ENCODE measurements at regions not wholly inside any gene's neighbourhood (a gene's known extent, or its start where the extent isn't known, plus 50 kb on each side); places are given as distances from the start of the nearest gene placed in this dataset.

DNA sequence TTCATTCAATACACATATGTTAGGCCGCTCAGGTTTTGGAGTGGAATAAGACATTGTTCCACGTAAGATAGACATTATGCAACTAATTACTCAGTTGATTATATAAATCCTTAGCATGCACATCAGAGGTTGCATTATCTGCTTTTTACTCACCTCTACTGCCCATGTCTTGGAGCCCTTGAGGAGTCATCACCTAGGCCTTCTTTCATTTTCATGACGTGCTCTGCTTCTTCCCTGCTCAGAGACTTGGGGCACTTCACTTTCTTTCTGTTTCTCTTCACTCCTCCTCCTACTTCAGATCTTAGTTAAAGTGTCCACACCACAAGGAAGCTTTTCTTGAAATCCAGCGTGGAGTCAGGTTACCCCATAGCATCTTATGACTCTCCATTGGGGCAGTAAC, 241.1 kb downstream of the TLR4 start:
- no peak for DNase-seq

DNA sequence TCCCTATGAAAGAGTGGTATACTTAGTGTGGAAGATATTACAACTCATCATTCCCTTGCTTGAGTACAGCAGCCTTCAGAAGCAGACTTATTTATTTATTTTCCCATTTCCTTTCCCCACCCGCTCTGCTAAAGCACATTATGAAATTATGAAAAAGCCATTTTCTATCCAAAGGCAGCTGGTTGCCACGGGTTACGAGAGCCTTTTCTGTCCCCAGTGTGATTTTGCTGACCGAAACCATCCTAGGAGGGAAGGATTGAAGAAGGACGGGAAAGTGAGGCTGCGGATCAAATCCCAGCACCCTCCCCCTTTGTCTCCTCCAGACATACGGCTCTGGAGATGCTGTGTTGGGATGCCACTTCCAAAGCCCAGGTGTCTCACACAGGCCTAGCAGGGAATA, 246.9 kb downstream of the TLR4 start:
- DNase-seq: no peak

DNA sequence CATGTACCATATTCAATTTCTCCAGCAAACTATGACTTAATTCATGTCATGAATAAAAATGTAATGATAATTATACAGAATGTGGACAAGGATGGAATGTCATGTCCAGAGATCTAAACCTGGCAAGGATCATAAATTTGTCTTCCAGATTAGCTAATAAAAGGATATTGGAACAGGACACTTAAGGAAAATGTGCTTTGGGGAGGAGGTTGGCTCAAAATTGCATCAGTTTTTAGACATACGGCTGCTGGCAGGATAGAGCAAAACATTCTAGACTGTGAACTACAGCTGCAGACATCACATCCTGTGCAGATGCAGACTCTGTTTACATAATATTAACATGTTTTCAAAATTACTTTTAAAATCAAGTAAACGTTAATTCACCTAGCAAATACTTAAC, 248.4 kb downstream of the TLR4 start:
- no peak for DNase-seq

DNA sequence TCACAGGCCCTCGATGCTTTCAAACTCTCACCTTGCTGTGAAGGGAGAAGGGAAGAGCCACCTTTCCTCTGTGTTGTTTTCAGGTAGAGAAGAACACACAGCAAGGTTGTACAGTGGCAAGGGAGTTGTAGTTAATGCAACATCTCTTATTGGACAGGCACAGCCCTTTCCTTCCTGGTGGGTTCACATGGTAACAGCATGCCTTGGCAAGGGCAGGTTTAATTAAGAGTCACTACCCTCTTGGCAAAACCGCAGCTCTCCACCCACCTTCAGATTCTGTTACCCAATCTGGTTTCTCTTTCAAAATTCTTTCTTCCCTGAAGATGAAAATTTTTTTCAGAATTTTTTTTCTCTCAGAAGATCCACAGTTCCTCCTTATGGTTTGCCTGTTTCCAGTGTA, 253.1 kb downstream of the TLR4 start:
- no peak for DNase-seq

DNA sequence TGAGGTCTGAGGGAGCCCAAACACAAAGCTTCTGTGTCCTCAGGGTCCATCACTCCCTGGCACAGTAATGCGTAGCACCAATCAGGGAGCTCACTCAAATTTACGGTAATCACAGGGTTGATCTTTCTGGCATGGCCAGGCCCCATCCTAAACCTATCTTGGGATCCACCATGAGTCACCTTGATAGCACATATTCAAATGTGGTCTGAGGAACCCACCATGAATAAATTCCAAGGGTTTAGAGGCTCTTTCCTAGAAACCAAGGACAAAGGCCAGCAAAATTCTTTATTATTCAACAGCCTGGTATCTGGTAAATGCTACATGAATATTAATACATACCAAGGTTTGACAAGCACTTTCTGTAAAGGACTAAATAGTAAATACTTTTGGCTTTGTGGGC, 254.5 kb downstream of the TLR4 start:
- no peak for DNase-seq

DNA sequence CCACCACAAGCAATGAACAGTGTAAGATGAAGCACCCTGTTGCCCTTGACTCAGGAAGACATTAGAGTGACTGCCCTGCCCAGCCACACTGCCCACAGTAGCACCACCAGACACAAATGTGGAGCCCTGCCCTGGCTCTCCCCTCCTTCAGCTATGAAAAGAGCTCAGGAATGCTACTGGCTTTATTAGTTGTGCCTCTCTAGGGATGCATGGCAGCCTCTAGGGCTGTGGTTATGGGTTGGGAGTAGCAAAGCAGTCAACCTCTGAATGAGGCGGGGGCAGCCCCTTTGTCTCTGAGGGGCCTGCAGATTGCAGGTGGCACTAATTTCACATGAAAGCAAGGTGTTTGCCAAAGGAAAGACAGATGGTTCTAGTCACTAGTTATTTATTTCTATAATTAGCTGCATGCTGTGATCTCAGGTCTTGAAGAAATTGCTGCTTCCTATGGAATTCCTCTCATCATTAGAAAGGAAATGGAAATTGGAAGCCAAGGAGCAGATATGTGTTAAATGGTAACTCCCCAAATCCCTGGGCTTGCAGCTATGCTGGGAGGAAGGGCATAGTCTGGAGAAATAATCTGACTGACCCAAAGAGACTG, 259.4 kb downstream of the TLR4 start:
- no peak for DNase-seq

DNA sequence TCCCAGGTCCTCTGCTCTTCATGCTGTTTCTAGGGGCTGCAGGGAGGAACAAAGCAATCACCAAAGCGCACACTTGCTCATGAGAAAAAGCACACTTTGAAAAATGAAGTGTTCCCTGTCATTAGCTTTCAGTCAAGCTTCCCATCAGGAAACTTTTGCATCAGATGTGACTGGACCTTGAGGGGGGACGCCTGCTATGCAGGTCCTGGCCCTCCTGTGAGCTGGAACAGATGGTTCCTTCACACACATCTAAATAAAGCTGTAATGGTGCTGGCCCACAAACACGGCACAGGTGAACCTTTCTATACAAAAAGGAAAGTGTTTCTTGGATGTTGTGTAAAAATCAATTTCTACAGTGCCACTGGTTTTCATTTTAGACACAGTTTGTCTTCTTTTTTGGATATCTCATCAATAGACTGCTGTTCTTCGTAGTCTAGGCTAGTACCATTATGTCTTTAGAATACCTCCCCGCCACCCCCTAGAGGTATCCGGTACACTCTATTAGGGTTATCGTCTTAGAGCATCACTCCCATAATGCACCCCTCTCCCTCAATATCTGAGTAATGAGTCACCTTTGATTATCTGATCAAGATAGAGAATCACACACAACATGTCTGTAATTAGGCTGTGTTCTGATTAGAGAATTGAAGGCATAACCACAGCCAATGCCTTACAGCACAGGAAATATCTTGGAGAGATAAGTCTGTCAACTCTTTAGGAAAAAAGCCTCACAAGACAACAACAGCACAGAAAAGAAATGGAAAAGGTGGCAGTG, 266.3 kb downstream of the TLR4 start:
- DNase-seq: no peak

DNA sequence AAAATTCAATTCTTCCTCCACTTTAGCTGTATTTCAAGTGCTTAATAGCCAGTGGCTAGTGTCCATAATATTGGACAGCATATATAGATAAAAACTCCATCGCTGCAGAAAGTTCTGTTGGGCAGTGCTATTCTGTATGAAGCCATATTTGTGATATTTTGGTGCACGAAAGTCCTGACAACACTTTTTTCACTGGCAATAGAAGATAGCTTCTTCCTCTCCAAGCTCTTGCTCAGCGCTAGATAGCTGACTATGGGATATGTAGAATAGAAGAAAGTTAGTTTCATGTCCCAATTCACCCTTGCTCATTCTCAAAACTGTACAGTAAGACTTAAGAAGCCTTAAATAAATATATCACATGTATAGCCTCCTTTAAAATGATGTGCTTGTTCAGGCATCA, 269.9 kb downstream of the TLR4 start:
- no peak for DNase-seq

DNA sequence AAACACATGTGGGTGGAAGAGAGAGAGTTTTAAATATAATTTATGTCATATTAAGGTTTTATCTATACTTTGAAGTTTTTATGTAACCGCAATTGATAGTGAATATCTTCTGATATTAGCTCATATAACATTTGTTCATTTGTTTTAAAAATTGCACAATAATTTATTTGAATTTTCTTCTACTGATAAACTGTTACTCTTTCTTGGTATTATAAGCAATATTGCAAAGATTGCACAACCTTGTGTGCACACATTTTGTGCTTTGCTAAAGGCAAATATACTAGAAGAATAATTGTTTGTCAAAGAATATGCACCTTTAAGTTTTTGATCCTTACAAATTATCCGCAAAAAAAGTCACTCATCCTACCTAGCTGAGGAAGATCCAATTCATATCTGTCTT, 275.7 kb downstream of the TLR4 start:
- no peak for DNase-seq

DNA sequence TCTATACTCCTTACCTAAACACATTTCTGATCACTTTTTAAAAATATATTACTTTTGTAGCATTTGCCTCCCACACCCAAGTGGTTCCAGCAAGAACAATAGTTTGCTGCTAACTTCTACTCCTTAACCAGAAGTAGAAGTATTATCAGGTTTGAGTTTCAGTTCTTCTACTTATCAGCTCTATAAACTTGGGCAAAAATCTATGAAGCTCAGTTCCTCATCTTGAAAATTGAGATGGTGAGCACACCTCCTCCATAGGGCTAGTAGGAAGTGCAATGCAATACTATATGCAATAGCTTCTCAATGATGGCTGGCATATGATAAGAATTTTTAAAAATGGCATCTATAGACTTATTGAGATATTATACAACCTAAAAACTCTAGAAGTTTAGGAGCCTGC, 283.7 kb downstream of the TLR4 start:
- no peak for DNase-seq

DNA sequence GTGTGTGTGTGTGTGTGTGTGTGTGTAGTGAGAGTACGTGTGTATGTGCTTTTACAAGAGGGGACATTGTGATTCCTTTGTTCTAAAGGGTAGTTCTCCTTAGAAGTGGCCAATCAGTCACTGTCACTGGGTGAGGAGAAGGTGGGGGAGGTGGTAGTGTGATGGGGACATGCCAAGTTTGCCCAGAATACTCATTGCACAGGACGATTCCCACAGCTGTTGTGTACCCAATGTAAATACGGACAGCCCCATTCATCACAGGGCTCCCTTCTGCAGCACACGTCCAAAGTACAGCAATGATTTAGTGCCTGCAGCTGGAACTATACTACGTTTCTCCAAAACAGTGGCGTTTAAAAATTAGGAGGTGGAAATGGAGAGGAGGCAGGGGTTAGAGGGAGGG, 287.8 kb downstream of the TLR4 start:
- no peak for DNase-seq

DNA sequence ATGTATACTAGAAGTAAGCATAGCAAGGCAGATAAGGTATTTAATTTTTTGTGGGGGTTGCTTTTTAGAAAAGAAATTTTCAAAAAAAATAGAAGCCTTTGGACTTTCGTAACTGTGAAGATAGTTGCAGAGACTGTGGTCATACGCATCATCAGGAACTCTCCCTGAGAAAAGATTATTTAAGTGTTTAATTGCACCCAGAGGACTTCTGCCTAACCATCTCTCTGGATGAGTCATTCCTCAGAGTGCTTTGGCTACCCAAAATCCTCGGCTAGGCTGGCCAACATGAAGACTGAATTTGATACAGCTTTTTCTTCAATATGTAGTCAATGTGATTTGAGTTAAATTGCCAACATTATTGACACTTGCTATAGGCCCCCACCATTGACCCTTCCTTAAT, 296.4 kb downstream of the TLR4 start:
- no peak for DNase-seq

DNA sequence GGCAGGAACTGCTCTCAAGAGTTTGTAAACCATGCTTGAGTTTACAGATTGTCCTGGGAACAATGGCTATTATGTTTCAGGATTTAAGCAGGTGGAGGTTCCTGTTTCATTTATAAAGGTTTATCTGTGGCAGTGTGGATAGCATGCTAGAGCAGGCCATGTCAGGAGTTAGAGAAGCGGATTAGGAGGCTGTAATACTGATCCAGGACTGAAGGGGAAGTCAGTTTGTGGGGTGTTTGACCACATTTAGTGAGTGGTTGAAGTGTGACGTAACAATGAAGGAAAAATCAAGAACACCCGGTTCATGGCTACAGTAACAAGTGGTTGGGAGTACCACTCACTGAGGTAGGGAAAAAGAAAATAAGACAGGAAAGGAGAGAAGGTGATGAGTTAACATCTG, 299.0 kb downstream of the TLR4 start:
- no peak for DNase-seq

DNA sequence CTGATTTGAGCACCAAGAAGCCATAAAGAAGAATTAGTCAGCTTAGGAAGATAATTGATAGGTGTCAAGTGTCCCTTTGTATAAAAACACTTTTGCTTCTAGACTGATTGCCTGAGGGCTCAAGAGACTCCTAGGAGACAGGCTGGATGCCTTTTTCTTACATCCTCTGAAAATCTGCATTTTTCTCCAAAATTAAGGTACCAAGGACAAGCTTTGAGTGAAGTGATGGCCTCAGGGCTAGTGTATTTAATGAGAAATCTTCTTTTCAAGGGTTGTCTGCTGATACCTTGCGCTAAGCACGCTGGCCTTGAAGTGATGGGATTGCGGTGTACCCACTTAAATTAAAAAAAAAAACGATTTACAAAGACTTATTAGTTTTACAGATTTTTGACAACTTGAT, 304.0 kb downstream of the TLR4 start:
- DNase-seq: no peak

DNA sequence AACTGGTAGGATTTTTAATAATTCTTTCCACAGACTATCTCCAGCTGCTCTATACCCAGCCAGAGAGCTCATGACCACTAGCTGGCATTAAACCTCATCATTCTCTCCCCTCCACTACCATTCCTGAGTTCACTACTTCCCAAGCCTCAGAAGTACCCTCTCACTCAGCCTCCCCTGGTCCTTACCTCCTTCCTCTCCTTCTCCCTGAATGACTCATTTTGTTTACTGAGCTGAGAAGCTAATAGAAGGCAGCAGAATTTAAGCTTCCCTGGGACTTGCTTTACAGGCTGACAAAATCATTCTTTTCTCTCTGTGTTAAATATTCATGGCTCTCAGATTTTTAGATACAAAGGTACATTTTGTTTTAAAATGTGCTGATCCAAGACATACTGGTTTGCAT, 305.4 kb downstream of the TLR4 start:
- DNase-seq: no peak

DNA sequence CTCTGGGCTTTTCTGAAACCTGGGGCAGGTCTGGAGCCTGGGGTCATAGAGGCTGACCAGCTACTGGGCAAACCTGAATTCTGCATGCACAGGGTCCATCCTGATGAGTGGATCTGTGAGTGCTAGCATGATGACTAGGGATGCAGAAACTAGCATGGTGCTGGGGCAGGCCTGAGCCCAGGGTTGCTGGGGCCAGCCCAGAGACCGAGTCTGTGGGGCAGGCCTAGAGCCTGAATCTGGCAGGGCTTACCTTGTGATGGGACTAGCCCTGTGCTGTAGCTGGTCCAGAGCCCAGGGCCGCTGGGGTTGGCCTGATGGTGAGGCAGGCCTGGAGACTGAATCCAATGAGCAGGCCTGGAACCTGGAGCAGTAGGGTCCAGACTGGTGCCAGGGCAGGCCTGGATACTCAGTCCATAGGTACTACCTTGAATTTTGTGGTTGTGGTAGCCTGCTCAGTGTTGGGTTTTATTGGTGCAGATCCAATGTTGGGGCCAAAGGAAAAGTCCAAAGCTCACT, 313.5 kb downstream of the TLR4 start:
- DNase-seq: no peak

DNA sequence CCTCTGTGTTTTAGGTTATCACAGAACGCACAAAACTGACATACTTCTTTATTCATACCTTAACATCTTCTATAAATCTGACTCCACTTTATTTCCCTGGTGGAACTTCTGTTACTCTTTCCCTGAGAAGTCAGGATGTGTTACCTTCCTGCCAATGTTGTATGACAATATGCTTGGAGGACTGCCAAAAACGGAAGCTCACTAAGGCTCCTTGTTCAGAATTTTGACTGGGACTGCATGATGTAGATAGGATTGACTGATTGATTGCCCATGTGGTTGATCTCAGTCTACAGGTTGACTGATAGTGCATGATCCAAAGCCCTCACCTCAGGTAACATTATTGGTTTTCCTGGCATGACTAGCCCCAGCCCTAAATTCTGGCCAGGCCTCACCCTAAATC, 319.4 kb downstream of the TLR4 start:
- DNase-seq: no peak

DNA sequence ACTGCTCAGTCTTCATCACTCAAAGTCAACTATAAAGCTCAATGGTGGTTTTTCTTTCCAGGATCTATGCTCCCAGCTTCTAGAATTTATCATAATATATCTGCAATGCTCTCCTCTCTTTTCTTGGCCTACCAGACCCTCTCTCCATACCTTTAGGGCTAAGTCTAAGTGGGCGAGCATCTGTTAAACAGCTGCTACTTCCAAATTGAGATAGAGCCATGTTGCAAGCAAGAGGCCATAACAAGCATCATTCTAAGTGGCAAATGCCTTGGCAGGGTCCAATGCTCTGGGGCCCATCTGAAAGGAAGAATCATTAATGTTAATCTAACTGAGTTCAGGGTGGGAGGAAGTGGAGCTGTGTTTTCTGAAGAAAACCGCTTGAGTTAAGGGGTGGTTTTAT, 324.0 kb downstream of the TLR4 start:
- no peak for DNase-seq

DNA sequence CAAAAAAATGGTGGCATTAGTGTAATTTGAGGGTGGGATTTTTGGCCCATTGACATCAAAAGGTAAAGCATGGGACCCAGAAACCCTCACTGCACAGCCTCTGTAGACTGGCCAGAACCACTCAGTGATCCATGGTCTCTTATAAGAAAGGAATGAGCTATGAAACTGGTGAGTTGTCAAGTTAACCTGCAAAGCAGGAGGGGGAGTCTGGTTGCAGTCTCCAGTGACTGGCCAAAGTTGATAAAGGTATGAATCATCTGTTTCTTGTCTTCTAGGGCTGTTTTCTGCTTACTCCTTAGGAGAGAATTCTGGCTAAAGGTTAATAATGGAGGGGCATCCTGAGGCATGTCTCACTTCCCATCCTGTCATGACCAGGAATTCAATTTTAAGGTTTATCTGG, 325.2 kb downstream of the TLR4 start:
- no peak for DNase-seq

DNA sequence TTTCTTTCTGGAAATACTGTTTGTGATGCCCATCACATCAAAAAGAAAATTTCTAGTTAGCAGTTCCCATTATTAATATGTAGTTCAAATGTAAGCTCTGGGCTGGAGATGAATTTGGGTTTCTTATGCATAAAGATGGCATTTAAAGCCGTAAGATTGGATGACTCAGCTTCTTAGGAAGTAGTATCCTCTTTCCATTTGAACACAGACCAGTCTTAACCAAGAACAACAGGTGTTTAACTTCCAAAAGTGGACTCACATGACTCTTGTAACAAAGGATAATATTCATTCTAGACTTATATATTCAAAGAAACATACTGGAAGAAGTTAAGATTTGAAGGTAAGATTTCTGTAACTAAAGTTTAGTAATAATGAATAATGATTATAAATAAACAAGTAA, 330.5 kb downstream of the TLR4 start:
- no peak for DNase-seq

DNA sequence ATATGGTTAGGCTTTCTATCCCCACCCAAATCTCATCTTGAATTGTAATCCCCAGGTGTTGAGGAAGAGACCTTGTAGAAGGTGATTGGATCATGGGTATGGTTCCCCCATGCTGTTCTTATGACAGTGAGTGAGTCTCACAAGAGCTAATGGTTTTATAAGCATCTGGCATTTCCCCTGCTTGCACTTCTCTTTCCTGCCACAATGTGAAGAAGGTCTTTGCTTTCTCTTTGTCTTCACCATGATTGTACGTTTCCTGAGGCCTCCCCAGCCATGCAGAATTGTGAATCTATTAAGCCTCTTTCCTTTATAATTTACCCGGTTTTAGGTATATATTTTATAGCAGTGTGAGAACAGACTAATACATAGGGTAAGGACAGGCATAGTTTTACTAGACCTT, 334.5 kb downstream of the TLR4 start:
- DNase-seq: no peak

DNA sequence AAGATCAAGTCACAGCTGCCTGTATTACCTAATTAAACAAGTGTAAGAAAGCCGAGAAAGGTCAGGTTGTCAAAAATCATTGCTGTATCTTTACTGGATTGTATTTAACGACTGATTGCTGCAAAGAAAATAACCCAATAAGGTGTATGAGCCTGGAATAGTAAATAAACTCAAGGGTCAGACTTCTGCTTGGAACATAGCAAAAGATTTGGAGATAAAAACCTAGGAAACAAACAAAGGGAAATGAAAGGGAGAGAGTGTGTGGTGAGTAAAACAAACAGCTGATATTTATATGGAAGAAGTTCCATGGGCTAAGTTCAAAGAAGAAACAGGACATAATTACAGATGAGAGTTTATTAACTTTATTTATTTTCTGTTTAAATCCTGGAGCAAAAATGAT, 354.0 kb downstream of the TLR4 start:
- no peak for DNase-seq

DNA sequence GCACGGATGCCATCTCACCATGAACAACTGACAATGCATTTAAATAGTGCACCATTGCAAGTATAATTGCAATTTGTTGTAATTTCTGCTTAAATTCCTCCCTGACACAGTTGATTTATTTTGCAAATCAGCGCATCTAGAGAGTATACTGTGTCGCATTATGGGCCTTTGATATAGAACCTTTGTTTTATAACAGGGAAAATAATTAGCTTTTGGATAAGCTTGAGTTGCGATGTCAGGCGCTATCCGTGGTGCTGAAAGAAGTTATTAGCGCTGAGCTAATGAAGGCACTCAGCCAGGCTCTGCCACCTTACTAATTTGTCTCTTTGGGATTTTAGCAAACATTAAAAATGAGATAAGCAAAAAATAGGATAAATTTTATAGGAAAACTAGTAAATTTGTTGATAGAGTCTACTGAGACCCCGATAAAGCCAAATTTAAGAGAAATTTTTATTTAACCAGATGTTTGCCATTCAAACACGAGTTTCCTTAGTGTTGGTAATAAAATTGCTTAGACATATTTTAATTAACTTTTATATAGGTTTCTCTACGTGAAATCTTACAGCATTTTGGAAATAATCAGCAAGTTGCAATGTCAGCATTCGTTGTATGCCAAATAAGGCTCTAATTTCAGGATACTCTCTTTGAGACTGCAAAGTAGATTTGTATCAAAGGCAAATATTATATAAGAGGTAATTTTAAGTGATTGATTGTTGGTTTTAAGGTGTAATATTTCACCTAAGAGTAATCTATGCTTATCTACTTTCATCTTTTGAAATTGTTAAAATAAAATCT, 355.5 kb downstream of the TLR4 start:
- no peak for DNase-seq

DNA sequence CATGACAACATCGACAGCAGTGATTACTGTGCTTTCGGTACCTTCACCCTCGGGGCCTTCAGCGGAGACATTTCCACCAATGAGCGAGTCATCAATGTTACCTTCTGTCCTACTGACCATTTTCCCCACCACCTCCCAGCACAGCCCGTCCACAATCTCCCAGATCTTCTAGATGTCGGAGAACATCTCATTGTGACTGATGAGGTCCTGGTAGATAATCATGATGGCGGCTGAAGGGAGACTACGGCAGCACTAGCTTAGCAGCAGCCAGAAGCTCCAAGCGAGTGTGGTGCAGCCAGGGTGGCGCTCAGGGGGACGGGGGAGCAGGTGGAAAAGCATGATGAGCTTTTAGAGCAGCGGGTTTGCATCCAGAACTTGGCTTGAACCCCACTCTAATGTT, 379.0 kb downstream of the TLR4 start:
- no peak for DNase-seq
